ENCODE measurements at regions not wholly inside any gene's neighbourhood (a gene's known extent, or its start where the extent isn't known, plus 50 kb on each side); places are given as distances from the start of the nearest gene placed in this dataset.

DNA sequence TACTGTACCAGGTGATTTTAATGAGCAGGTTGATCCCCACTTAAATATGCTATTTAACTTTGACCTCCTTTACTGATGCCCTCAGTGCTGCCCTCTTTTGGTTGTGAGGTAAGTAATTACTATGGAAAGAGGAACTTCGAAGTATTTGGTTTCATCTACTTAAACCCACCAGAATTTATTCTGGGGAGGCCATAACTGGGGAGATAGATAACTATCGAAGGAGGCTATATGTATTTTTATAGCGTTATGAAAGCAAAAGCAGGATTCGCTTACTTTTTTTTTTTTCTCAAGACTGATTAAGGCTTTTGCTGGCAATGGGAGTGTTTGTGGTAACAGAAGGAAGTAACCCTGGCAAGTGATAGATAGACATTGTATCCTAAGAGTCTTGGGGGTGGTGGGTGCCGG, 168.9 kb upstream of the CENPW start:
- no peaks in the 10 kb centered on the region for H3K9me3 ChIP-seq (ENCODE audit: control insufficient read depth in 2 of 3, insufficient read depth in 1 of 3, low read length in 3 of 3)
- no peak overlapping the region for H3K9ac ChIP-seq (ENCODE audit: low read length in 3 of 3)
- H3K27me3 ChIP-seq (ENCODE audit: control insufficient read depth, insufficient read depth, low read length), result no peaks in the 10 kb centered on the region
- no peaks in the 10 kb centered on the region for H3K36me3 ChIP-seq (ENCODE audit: control insufficient read depth in 2 of 3, insufficient read depth in 3 of 3, low read length in 3 of 3)
- DNase-seq (peak in 1 of 5 donors; percentile 25), FAIRE-seq (no peak)
- H3K27ac ChIP-seq (ENCODE audit: low read depth in 2 of 2, low read length in 2 of 2), result no peak overlapping the region
- intact Hi-C loops (cut with DNase I), result no loop called here
- H3K4me1 ChIP-seq (ENCODE audit: control insufficient read depth in 2 of 3, insufficient read depth in 2 of 3, low read depth in 1 of 3, low read length in 3 of 3), result no peaks in the 10 kb centered on the region
- no peak overlapping the region for H3K4me3 ChIP-seq (ENCODE audit: low read length in 3 of 3)
- TF ChIP-seq, protein P1, sequence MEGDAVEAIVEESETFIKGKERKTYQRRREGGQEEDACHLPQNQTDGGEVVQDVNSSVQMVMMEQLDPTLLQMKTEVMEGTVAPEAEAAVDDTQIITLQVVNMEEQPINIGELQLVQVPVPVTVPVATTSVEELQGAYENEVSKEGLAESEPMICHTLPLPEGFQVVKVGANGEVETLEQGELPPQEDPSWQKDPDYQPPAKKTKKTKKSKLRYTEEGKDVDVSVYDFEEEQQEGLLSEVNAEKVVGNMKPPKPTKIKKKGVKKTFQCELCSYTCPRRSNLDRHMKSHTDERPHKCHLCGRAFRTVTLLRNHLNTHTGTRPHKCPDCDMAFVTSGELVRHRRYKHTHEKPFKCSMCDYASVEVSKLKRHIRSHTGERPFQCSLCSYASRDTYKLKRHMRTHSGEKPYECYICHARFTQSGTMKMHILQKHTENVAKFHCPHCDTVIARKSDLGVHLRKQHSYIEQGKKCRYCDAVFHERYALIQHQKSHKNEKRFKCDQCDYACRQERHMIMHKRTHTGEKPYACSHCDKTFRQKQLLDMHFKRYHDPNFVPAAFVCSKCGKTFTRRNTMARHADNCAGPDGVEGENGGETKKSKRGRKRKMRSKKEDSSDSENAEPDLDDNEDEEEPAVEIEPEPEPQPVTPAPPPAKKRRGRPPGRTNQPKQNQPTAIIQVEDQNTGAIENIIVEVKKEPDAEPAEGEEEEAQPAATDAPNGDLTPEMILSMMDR (IDR thresholded peaks at IDR 0.05; ENCODE audit: borderline replicate concordance, extremely low read depth, insufficient read depth), result no peak

DNA sequence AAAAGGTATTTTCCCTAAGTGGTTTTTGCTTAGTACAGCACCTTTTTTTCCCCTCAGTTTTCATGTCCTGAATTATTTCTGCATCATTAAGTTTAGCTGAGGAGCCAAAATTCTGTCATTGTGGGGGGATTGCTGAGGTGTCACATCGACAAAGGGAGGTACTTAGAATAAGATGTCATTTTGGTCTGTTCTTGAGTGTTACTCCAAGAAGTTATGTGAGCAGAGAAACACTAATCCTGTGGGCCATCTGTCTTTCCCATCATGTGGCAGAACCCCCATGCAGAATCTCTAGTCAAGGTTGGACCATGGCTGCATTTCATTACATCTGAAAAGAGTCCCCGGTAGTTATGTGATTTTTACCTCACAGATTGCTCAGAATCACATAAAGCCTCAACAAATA, 167.8 kb upstream of the CENPW start:
- Histone ChIP-seq H3K4me1 (ENCODE audit: control insufficient read depth in 2 of 3, insufficient read depth in 2 of 3, low read depth in 1 of 3, low read length in 3 of 3) (no peaks in the 10 kb centered on the region), H3K9ac (ENCODE audit: low read length in 3 of 3) (no peak overlapping the region), H3K27ac (ENCODE audit: low read depth in 2 of 2, low read length in 2 of 2) (no peak overlapping the region), H3K4me3 (ENCODE audit: low read length in 3 of 3) (no peak overlapping the region), H3K36me3 (ENCODE audit: control insufficient read depth in 2 of 3, insufficient read depth in 3 of 3, low read length in 3 of 3) (no peaks in the 10 kb centered on the region), H3K9me3 (ENCODE audit: control insufficient read depth in 2 of 3, insufficient read depth in 1 of 3, low read length in 3 of 3) (no peaks in the 10 kb centered on the region), H3K27me3 (ENCODE audit: control insufficient read depth, insufficient read depth, low read length) (no peaks in the 10 kb centered on the region)
- no peak for FAIRE-seq
- TF ChIP-seq, protein P1 (IDR thresholded peaks at IDR 0.05; ENCODE audit: borderline replicate concordance, extremely low read depth, insufficient read depth), result no peak
- intact Hi-C loops (cut with DNase I), result no loop called here
- peak in 1 of 5 donors; percentile 39 for DNase-seq

DNA sequence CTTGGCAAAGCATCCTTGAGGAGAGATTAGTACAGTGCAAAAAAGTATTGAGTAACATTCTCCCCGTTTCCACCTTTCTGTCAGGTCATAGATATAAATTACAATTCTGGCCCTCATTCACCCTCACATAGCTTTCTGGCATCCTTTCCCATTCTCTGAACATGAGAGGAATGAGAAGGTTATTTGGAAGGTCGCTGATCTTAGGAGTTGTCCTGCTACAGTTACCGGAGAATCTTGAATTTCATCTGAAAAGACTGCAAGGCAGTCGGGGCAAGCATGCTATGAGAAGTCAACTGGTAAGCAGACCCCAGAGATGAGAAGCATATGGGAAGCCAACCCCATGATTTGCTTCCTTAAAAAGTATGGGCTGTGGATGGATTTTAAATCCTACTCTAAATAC, 166.7 kb upstream of the CENPW start:
- no peaks in the 10 kb centered on the region for H3K36me3 ChIP-seq (ENCODE audit: control insufficient read depth in 2 of 3, insufficient read depth in 3 of 3, low read length in 3 of 3)
- no peaks in the 10 kb centered on the region for H3K4me1 ChIP-seq (ENCODE audit: control insufficient read depth in 2 of 3, insufficient read depth in 2 of 3, low read depth in 1 of 3, low read length in 3 of 3)
- FAIRE-seq (no peak), DNase-seq (peak in 3 of 5 donors; percentile 18 to 59 (median 59))
- TF ChIP-seq, protein P1 (IDR thresholded peaks at IDR 0.05; ENCODE audit: borderline replicate concordance, extremely low read depth, insufficient read depth), result no peak
- H3K27me3 ChIP-seq (ENCODE audit: control insufficient read depth, insufficient read depth, low read length), result no peaks in the 10 kb centered on the region
- H3K9ac ChIP-seq (ENCODE audit: low read length in 3 of 3), result no peak overlapping the region
- intact Hi-C loops (cut with DNase I), result no loop called here
- H3K27ac ChIP-seq (ENCODE audit: low read depth in 2 of 2, low read length in 2 of 2), result no peak overlapping the region
- H3K4me3 ChIP-seq (ENCODE audit: low read length in 3 of 3), result no peak overlapping the region
- H3K9me3 ChIP-seq (ENCODE audit: control insufficient read depth in 2 of 3, insufficient read depth in 1 of 3, low read length in 3 of 3), result no peaks in the 10 kb centered on the region

DNA sequence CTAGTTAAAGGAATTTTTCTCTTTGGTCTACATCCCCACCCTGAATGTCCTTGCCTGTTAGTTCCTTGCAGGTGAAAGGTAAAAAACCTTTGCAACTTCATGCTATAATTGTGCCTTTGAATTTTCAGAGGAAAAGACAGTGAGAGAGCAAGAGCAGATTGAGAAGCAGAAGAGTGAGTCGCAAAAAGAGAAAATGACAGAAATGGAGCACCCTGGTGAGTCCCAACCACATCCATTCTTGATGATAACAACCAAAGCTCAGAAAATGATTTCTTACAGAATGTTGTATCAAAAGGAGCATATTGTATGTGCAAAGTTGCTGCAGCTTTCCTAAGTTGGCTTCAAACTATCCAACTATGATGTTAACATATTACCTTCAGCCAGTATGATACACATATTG, 165.2 kb upstream of the CENPW start:
- no peak for FAIRE-seq
- TF ChIP-seq, protein P1 (IDR thresholded peaks at IDR 0.05; ENCODE audit: borderline replicate concordance, extremely low read depth, insufficient read depth), result no peak
- intact Hi-C loops (cut with DNase I), result no loop called here

More for the DNA sequence above, 165.2 kb upstream of the CENPW start:
- Histone ChIP-seq H3K4me3 (ENCODE audit: low read length in 3 of 3) (no peak overlapping the region), H3K27me3 (ENCODE audit: control insufficient read depth, insufficient read depth, low read length) (no peaks in the 10 kb centered on the region), H3K36me3 (ENCODE audit: control insufficient read depth in 2 of 3, insufficient read depth in 3 of 3, low read length in 3 of 3) (no peaks in the 10 kb centered on the region), H3K9ac (ENCODE audit: low read length in 3 of 3) (no peak overlapping the region), H3K4me1 (ENCODE audit: control insufficient read depth in 2 of 3, insufficient read depth in 2 of 3, low read depth in 1 of 3, low read length in 3 of 3) (no peaks in the 10 kb centered on the region), H3K9me3 (ENCODE audit: control insufficient read depth in 2 of 3, insufficient read depth in 1 of 3, low read length in 3 of 3) (no peaks in the 10 kb centered on the region), H3K27ac (ENCODE audit: low read depth in 2 of 2, low read length in 2 of 2) (no peak overlapping the region)
- no peak for DNase-seq

All from kidney (tissue), 13 donors.